GM21515 (cell line): ENCODE measurements at regions not wholly inside any gene's neighbourhood (a gene's known extent, or its start where the extent isn't known, plus 50 kb on each side); places are given as distances from the start of the nearest gene placed in this dataset.
A peak's percentile ranks its signal among the peaks of the same experiment; 100 is the strongest.
"Not testable (repeated sequence)": the region's sequence is repeated elsewhere in the genome, so short reads cannot be mapped to it uniquely, and the experiment has no call there.

Experiments
- ATAC-seq: cut with Tn5 transposase; IDR thresholded peaks from one replicate; pipeline ENCODE4 v1.9.1; 2021; ENCODE audit not compliant: unreplicated experiment

GRCh38 chr6:149127212-149127611, 190.3 kb upstream of the TAB2 start:
- ATAC-seq: no peak

GRCh38 chr6:149128489-149129145, 188.9 kb upstream of the TAB2 start:
- no peak for ATAC-seq

- ATAC-seq: no peak
Measured at GRCh38 chr6:149129371-149130077, 188.0 kb upstream of the TAB2 start.

- ATAC-seq: no peak
Measured at GRCh38 chr6:149130090-149130489, 187.4 kb upstream of the TAB2 start.

GRCh38 chr6:149130508-149130907, 187.0 kb upstream of the TAB2 start:
- ATAC-seq: no peak

- ATAC-seq: no peak
Measured at GRCh38 chr6:149131891-149132290, 185.6 kb upstream of the TAB2 start.

- no peak for ATAC-seq
Measured at GRCh38 chr6:149132336-149132735, 185.2 kb upstream of the TAB2 start.

GRCh38 chr6:149134511-149134933, 183.0 kb upstream of the TAB2 start:
- no peak for ATAC-seq

- ATAC-seq: no peak
Measured at GRCh38 chr6:149135809-149136208, 181.7 kb upstream of the TAB2 start.

- no peak for ATAC-seq
Measured at GRCh38 chr6:149136273-149136912, 181.1 kb upstream of the TAB2 start.

- ATAC-seq: no peak
Measured at GRCh38 chr6:149136913-149137286, 180.6 kb upstream of the TAB2 start.

GRCh38 chr6:149137594-149137993, 179.9 kb upstream of the TAB2 start:
- ATAC-seq: no peak

GRCh38 chr6:149138089-149138488, 179.4 kb upstream of the TAB2 start:
- ATAC-seq: no peak

GRCh38 chr6:149138699-149139294, 178.7 kb upstream of the TAB2 start:
- no peak for ATAC-seq

GRCh38 chr6:149139782-149140136, 177.8 kb upstream of the TAB2 start:
- ATAC-seq: no peak

GRCh38 chr6:149140137-149140909, 177.2 kb upstream of the TAB2 start:
- peak; percentile 78 for ATAC-seq

GRCh38 chr6:149140910-149141290, 176.6 kb upstream of the TAB2 start:
- peak; percentile 39 for ATAC-seq

- ATAC-seq: no peak
Measured at GRCh38 chr6:149142924-149143429, 174.5 kb upstream of the TAB2 start.

- ATAC-seq: not testable (repeated sequence)
Measured at GRCh38 chr6:149145800-149146199, 171.7 kb upstream of the TAB2 start.

- no peak for ATAC-seq
Measured at GRCh38 chr6:149147195-149147594, 170.3 kb upstream of the TAB2 start.
